B cell (primary cell): ENCODE measurements at regions not wholly inside any gene's neighbourhood (a gene's known extent, or its start where the extent isn't known, plus 50 kb on each side); places are given as distances from the start of the nearest gene placed in this dataset.

Experiments
- ATAC-seq: fragments of 200-7000 bp; cut with Tn5 transposase; one replicate; pipeline ENCODE4 v1.10.0; 2021; ENCODE audit warnings: low read depth, mild to moderate bottlenecking, moderate number of reproducible peaks, moderate library complexity
- CTCF ChIA-PET: fragments of 350-600 bp; sonication (Branson Sonifier 250); formaldehyde crosslinking; loops from one replicate; lab custom pipeline; 2021; ENCODE audit warnings: antibody characterized with exemption, inconsistent platforms; lab: Charles Lee
- POLR2A ChIA-PET: fragments of 350-600 bp; sonication (Branson Sonifier 250); formaldehyde crosslinking; loops from one replicate; lab custom pipeline; 2021; ENCODE audit warnings: antibody characterized with exemption; lab: Charles Lee
- DNase-seq: peaks from one replicate; pipeline ENCODE4 v3.0.0; 2013
- H2AFZ ChIP-seq: 2 replicates; pipeline ENCODE4 v1.6.1; 2012; ENCODE audit warnings: mild to moderate bottlenecking, low read depth, low read length; ENCODE audit not compliant: insufficient read depth, poor library complexity, severe bottlenecking
- H3K27ac ChIP-seq, 2 donors: 1 replicate in 1 of 2; 2 replicates in 1 of 2; pipeline ENCODE4 v1.5.1; 2012 to 2013; ENCODE audit warnings: low read length in 2 of 2, mild to moderate bottlenecking in 2 of 2, moderate library complexity in 1 of 2
- H3K27me3 ChIP-seq, 4 experiments: fragments of 200-600 bp in 1 of 4; sonication (generic) in 1 of 4; replicated peaks in 1 of 4; 1 replicate in 2 of 4; 2 replicates in 2 of 4; pipeline versions ENCODE4 v1.6.1 to v1.7.0; 2013 to 2016; ENCODE audit warnings: low read length in 3 of 4, mild to moderate bottlenecking in 2 of 4, mixed read lengths in 1 of 4, moderate library complexity in 1 of 4; ENCODE audit not compliant: insufficient read depth in 4 of 4, control insufficient read depth in 3 of 4; ENCODE audit errors: control extremely low read depth in 1 of 4
- H3K36me3 ChIP-seq, 2 experiments: replicated peaks in 1 of 2; 1 replicate in 1 of 2; 2 replicates in 1 of 2; pipeline versions ENCODE4 v1.6.1 to v1.7.1; 2013; ENCODE audit warnings: low read length in 1 of 2; ENCODE audit not compliant: insufficient read depth in 2 of 2, control insufficient read depth in 1 of 2; ENCODE audit errors: control extremely low read depth in 1 of 2, extremely low read depth in 1 of 2
- H3K4me1 ChIP-seq, 2 donors: fragments of 200-600 bp in 1 of 2; sonication (generic) in 1 of 2; 1 replicate in 1 of 2; 2 replicates in 1 of 2; pipeline versions ENCODE4 v1.5.1 to v1.6.1; 2013 to 2017; ENCODE audit warnings: low read length in 2 of 2; ENCODE audit not compliant: control insufficient read depth in 2 of 2, insufficient read depth in 2 of 2
- H3K4me2 ChIP-seq: replicated peaks from 2 replicates; pipeline ENCODE3; 2012; ENCODE audit warnings: mild to moderate bottlenecking, low read depth, low read length; ENCODE audit not compliant: poor library complexity, severe bottlenecking
- H3K4me3 ChIP-seq, 5 experiments: fragments of 200-600 bp in 1 of 5; sonication (generic) in 1 of 5; 1 replicate in 3 of 5; 2 replicates in 2 of 5; pipeline versions ENCODE4 v1.5.1 to v1.7.0; 2011 to 2016; ENCODE audit warnings: low read length in 4 of 5, mild to moderate bottlenecking in 4 of 5, low read depth in 2 of 5, control low read depth in 1 of 5, moderate library complexity in 1 of 5; ENCODE audit not compliant: insufficient read depth in 1 of 5; ENCODE audit errors: control extremely low read depth in 1 of 5, extremely low read depth in 1 of 5
- H3K79me2 ChIP-seq: fragments of 200-600 bp; sonication (generic); one replicate; pipeline ENCODE4 v1.6.0; 2016; ENCODE audit warnings: low read length; ENCODE audit not compliant: control insufficient read depth, insufficient read depth
- H3K9ac ChIP-seq: fragments of 200-600 bp; sonication (generic); 2 replicates; pipeline ENCODE4 v1.6.1; 2017; ENCODE audit warnings: mild to moderate bottlenecking, low read length, moderate library complexity
- H3K9me3 ChIP-seq, 3 donors: one replicate each; pipeline versions ENCODE4 v1.6.1 to v1.7.1; 2013; ENCODE audit warnings: low read length in 2 of 3; ENCODE audit not compliant: control insufficient read depth in 2 of 3, insufficient read depth in 1 of 3; ENCODE audit errors: control extremely low read depth in 1 of 3
- H4K20me1 ChIP-seq: 2 replicates; pipeline ENCODE4 v1.6.0; 2012; ENCODE audit warnings: mild to moderate bottlenecking, low read length; ENCODE audit not compliant: insufficient read depth, control insufficient read depth, poor library complexity, severe bottlenecking
- H3K27ac Mint-ChIP-seq: one replicate; pipeline ENCODE4 v1.8.0; 2021; ENCODE audit warnings: mixed read lengths
- H3K27me3 Mint-ChIP-seq: one replicate; pipeline ENCODE4 v1.8.0; 2021; ENCODE audit warnings: mixed read lengths
- H3K4me1 Mint-ChIP-seq: one replicate; pipeline ENCODE4 v1.8.0; 2021; ENCODE audit warnings: mixed read lengths
- H3K4me3 Mint-ChIP-seq: one replicate; pipeline ENCODE4 v1.8.0; 2021; ENCODE audit warnings: mixed read lengths
- H3K9me3 Mint-ChIP-seq: one replicate; pipeline ENCODE4 v1.8.0; 2022; ENCODE audit warnings: mixed read lengths; ENCODE audit not compliant: insufficient read depth
- CTCF ChIP-seq: fragments of 200-600 bp; IDR thresholded peaks from one replicate; pipeline ENCODE4 v1.8.0; 2022; ENCODE audit warnings: antibody characterized with exemption, mild to moderate bottlenecking
- EZH2 ChIP-seq: IDR thresholded peaks from 2 replicates; pipeline ENCODE4 v1.6.1; 2012; ENCODE audit warnings: borderline replicate concordance, low read depth, mild to moderate bottlenecking, moderate library complexity, low read length; ENCODE audit not compliant: insufficient read depth, poor library complexity, severe bottlenecking
- WGBS: methylation state at CpG from one replicate; pipeline ENCODE4 v1.1.5; 2013; ENCODE audit warnings: missing lambda C conversion rate; ENCODE audit not compliant: insufficient coverage; 5-methylcytosine and 5-hydroxymethylcytosine counted together
- intact Hi-C: fragments of 100-400 bp; cut with micrococcal nuclease; formaldehyde crosslinking; loops from one replicate; pipeline ENCODE4 v1.10.0; 2022

- Histone ChIP-seq H3K79me2 (no peaks in the 10 kb centered on the region), H3K4me2 (no peak overlapping the region), H4K20me1 (no peaks in the 10 kb centered on the region), H3K9ac (no peak overlapping the region), H3K4me1 (no peaks in the 10 kb centered on the region), H3K9me3 (no peaks in the 10 kb centered on the region), H3K4me3 (no peak overlapping the region), H3K27ac (no peak overlapping the region), H3K27me3 (no peaks in the 10 kb centered on the region), H2AFZ (no peak overlapping the region), H3K36me3 (no peaks in the 10 kb centered on the region)
- H3K27me3 Mint-ChIP-seq, result no peaks in the 10 kb centered on the region
- H3K9me3 Mint-ChIP-seq, result no peaks in the 10 kb centered on the region
- H3K4me3 Mint-ChIP-seq, result no peak overlapping the region
- WGBS, result 95% methylated on average over 3 of the region's 5 CpGs
- H3K27ac Mint-ChIP-seq, result no peak overlapping the region
- DNase-seq (no peak), ATAC-seq (no peak)
- no peaks in the 10 kb centered on the region for H3K4me1 Mint-ChIP-seq
- intact Hi-C loops, result no loop called here
- CTCF ChIA-PET, result no interaction called here
- POLR2A ChIA-PET, result no interaction called here
- TF ChIP-seq CTCF (no peak), EZH2 (no peak)
Observed at GRCh38 chr7:16028636-16029035, 342.2 kb upstream of the MEOX2 start.

DNA sequence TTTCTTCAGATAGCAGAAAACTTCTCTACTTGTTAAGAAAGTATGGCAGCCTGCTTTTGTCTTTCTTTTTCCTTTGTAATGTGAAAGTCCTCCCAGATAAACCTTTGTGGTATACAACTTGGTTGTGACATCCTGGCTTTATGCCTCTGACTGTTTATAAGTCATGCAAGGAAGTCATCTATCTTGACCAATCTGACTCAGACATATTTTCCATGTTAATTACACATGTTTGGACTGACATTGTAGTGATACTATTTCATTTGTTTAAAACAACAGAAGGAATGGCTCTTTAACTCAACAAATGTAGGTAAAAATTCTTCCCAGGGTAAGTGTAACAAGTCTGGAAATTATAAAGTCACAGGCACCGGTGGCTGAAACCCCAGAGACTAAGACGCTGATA, 341.6 kb upstream of the MEOX2 start:
- no peaks in the 10 kb centered on the region for H3K27me3 Mint-ChIP-seq
- POLR2A ChIA-PET, result no interaction called here
- Histone ChIP-seq H3K27me3 (no peaks in the 10 kb centered on the region), H3K27ac (no peak overlapping the region), H3K36me3 (no peaks in the 10 kb centered on the region), H3K9me3 (no peaks in the 10 kb centered on the region), H3K79me2 (no peaks in the 10 kb centered on the region), H3K4me1 (no peaks in the 10 kb centered on the region), H2AFZ (no peak overlapping the region), H3K9ac (no peak overlapping the region), H3K4me2 (no peak overlapping the region), H3K4me3 (no peak overlapping the region), H4K20me1 (no peaks in the 10 kb centered on the region)
- ATAC-seq (no peak), DNase-seq (no peak)
- no peaks in the 10 kb centered on the region for H3K9me3 Mint-ChIP-seq
- H3K4me3 Mint-ChIP-seq, result no peak overlapping the region
- H3K4me1 Mint-ChIP-seq, result no peaks in the 10 kb centered on the region
- TF ChIP-seq EZH2, result no peak
- TF ChIP-seq CTCF, result no peak
- CTCF ChIA-PET, result no interaction called here
- intact Hi-C loops, result no loop called here
- no CpG with 5 or more reads among the region's 2 CpGs for WGBS
- H3K27ac Mint-ChIP-seq, result no peak overlapping the region
